ENCODE measurements at regions not wholly inside any gene's neighbourhood (a gene's known extent, or its start where the extent isn't known, plus 50 kb on each side); places are given as distances from the start of the nearest gene placed in this dataset.

DNA sequence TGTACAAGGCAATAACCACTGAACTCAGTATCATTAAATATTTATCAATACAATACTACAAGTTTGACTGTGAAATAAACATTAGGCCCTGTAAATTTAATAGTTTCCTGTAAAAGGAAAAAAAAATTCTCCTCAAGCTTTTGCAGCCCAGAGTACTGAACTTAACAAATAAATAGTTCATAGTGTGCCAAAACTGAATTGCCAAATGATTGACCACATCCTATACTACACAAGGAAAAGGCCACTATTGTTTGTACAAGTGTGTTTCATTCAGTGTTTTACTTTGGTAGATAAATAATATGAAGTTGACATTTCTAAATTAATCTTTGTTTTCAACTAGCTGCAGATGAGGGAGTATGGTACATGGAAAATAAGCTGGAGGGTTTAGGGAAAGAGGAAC lies 379.6 kb downstream of the FLRT2 start:
- TF ChIP-seq TAF1 (IDR thresholded peaks at IDR 0.05; ENCODE audit: borderline replicate concordance, low read depth, low read length), result no peak
- no peak for TF ChIP-seq BHLHE40 (IDR thresholded peaks at IDR 0.05; ENCODE audit: borderline replicate concordance in 1 of 2, low read depth in 2 of 2, low read length in 1 of 2)
- TF ChIP-seq SIN3A (IDR thresholded peaks at IDR 0.05; ENCODE audit: low read depth, low read length), result no peak
- TF ChIP-seq CREM (IDR thresholded peaks at IDR 0.05; ENCODE audit: low read depth), result no peak
- TF ChIP-seq EZH2 (IDR thresholded peaks at IDR 0.05; ENCODE audit: borderline replicate concordance, control insufficient read depth, low read depth, low read length), result no peak
- no peak for TF ChIP-seq CTCF (IDR thresholded peaks at IDR 0.05 in 2 of 3, conservative IDR thresholded peaks at IDR 0.05 in 1 of 3; ENCODE audit: control insufficient read depth in 2 of 3, extremely low read depth in 1 of 3, insufficient read depth in 1 of 3, low read depth in 3 of 3, low read length in 3 of 3)
- TF ChIP-seq, protein P1, sequence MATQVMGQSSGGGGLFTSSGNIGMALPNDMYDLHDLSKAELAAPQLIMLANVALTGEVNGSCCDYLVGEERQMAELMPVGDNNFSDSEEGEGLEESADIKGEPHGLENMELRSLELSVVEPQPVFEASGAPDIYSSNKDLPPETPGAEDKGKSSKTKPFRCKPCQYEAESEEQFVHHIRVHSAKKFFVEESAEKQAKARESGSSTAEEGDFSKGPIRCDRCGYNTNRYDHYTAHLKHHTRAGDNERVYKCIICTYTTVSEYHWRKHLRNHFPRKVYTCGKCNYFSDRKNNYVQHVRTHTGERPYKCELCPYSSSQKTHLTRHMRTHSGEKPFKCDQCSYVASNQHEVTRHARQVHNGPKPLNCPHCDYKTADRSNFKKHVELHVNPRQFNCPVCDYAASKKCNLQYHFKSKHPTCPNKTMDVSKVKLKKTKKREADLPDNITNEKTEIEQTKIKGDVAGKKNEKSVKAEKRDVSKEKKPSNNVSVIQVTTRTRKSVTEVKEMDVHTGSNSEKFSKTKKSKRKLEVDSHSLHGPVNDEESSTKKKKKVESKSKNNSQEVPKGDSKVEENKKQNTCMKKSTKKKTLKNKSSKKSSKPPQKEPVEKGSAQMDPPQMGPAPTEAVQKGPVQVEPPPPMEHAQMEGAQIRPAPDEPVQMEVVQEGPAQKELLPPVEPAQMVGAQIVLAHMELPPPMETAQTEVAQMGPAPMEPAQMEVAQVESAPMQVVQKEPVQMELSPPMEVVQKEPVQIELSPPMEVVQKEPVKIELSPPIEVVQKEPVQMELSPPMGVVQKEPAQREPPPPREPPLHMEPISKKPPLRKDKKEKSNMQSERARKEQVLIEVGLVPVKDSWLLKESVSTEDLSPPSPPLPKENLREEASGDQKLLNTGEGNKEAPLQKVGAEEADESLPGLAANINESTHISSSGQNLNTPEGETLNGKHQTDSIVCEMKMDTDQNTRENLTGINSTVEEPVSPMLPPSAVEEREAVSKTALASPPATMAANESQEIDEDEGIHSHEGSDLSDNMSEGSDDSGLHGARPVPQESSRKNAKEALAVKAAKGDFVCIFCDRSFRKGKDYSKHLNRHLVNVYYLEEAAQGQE (IDR thresholded peaks at IDR 0.05; ENCODE audit: low read depth, low read length), result no peak
- TF ChIP-seq SMC3 (IDR thresholded peaks at IDR 0.05; ENCODE audit: borderline replicate concordance, low read length), result no peak
- no peak for TF ChIP-seq MEF2B (IDR thresholded peaks at IDR 0.05; ENCODE audit: partially characterized antibody, poor library complexity, severe bottlenecking)
- TF ChIP-seq BCLAF1 (IDR thresholded peaks at IDR 0.05), result no peak
